ENCODE measurements at regions not wholly inside any gene's neighbourhood (a gene's known extent, or its start where the extent isn't known, plus 50 kb on each side); places are given as distances from the start of the nearest gene placed in this dataset.

DNA sequence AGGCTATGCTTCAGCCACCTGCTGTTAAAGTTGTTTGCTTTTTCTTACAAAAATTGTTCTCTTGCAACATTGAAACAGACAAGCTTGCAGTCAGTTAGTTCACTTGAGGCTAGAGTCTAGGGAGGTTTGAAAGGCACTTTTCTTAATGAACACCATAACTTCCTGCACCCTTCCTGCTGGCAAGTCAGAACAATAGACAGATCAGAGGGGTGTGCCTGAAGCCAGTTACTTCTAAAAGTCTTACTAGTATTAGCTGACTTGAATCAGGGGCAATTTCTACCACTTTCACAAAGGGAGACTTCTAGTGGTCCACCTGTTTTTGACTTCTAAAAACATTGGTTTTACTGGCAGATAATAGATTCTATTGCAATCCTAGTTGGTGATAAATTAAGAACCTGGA lies 367.4 kb upstream of the CDH20 start:
- no peak overlapping the region for H3K27ac Mint-ChIP-seq
- Histone ChIP-seq H4K20me1 (ENCODE audit: insufficient read depth, low read length) (no peaks in the 10 kb centered on the region), H3K36me3 (replicated peaks in 1 of 2; ENCODE audit: control insufficient read depth in 1 of 2, insufficient read depth in 2 of 2, low read length in 2 of 2) (no peaks in the 10 kb centered on the region), H3K4me2 (replicated peaks; ENCODE audit: extremely low read depth, low read length, poor library complexity, severe bottlenecking) (no peak overlapping the region), H3K27ac (ENCODE audit: low read depth in 1 of 2, low read length in 2 of 2) (no peak overlapping the region), H3K79me2 (ENCODE audit: insufficient read depth, low read length) (no peaks in the 10 kb centered on the region), H3K27me3 (ENCODE audit: control insufficient read depth in 2 of 2, insufficient read depth in 2 of 2, low read length in 2 of 2) (no peaks in the 10 kb centered on the region), H3K9me3 (replicated peaks in 1 of 2; ENCODE audit: control insufficient read depth in 1 of 2, insufficient read depth in 1 of 2, low read length in 2 of 2) (peaks cover 0 to 5% of the 10 kb centered on the region in 2 donors), H3K4me1 (ENCODE audit: control insufficient read depth in 1 of 2, insufficient read depth in 2 of 2, low read length in 2 of 2) (no peaks in the 10 kb centered on the region), H3K4me3 (replicated peaks in 1 of 3; ENCODE audit: low read depth in 2 of 3, low read length in 3 of 3) (no peak overlapping the region), H2AFZ (ENCODE audit: insufficient read depth, low read depth, low read length, poor library complexity, severe bottlenecking) (no peak overlapping the region), H3K9ac (ENCODE audit: insufficient read depth, low read length, poor library complexity, severe bottlenecking) (no peak overlapping the region)
- DNase-seq = no peak
- H3K36me3 Mint-ChIP-seq = no peaks in the 10 kb centered on the region
- H3K9me3 Mint-ChIP-seq = peaks cover 0 to 7% (median 3%) of the 10 kb centered on the region in 7 donors
- H3K4me1 Mint-ChIP-seq = no peaks in the 10 kb centered on the region
- no peak overlapping the region for H3K4me3 Mint-ChIP-seq
- TF ChIP-seq, protein P1, sequence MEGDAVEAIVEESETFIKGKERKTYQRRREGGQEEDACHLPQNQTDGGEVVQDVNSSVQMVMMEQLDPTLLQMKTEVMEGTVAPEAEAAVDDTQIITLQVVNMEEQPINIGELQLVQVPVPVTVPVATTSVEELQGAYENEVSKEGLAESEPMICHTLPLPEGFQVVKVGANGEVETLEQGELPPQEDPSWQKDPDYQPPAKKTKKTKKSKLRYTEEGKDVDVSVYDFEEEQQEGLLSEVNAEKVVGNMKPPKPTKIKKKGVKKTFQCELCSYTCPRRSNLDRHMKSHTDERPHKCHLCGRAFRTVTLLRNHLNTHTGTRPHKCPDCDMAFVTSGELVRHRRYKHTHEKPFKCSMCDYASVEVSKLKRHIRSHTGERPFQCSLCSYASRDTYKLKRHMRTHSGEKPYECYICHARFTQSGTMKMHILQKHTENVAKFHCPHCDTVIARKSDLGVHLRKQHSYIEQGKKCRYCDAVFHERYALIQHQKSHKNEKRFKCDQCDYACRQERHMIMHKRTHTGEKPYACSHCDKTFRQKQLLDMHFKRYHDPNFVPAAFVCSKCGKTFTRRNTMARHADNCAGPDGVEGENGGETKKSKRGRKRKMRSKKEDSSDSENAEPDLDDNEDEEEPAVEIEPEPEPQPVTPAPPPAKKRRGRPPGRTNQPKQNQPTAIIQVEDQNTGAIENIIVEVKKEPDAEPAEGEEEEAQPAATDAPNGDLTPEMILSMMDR (IDR thresholded peaks at IDR 0.05) = no peak
- intact Hi-C loops (cut with micrococcal nuclease) = no loop called here
- H3K27me3 Mint-ChIP-seq (ENCODE audit: low read depth in 3 of 3) = no peaks in the 10 kb centered on the region

GRCh38 chr18:60966876-60967275 lies 366.4 kb upstream of the CDH20 start:
- Histone ChIP-seq H3K79me2 (ENCODE audit: insufficient read depth, low read length) (no peaks in the 10 kb centered on the region), H3K4me2 (replicated peaks; ENCODE audit: extremely low read depth, low read length, poor library complexity, severe bottlenecking) (no peak overlapping the region), H3K9ac (ENCODE audit: insufficient read depth, low read length, poor library complexity, severe bottlenecking) (no peak overlapping the region), H3K27me3 (ENCODE audit: control insufficient read depth in 2 of 2, insufficient read depth in 2 of 2, low read length in 2 of 2) (no peaks in the 10 kb centered on the region), H3K36me3 (replicated peaks in 1 of 2; ENCODE audit: control insufficient read depth in 1 of 2, insufficient read depth in 2 of 2, low read length in 2 of 2) (no peaks in the 10 kb centered on the region), H3K4me3 (replicated peaks in 1 of 3; ENCODE audit: low read depth in 2 of 3, low read length in 3 of 3) (no peak overlapping the region), H3K9me3 (replicated peaks in 1 of 2; ENCODE audit: control insufficient read depth in 1 of 2, insufficient read depth in 1 of 2, low read length in 2 of 2) (peaks cover 0 to 5% of the 10 kb centered on the region in 2 donors), H4K20me1 (ENCODE audit: insufficient read depth, low read length) (no peaks in the 10 kb centered on the region), H3K4me1 (ENCODE audit: control insufficient read depth in 1 of 2, insufficient read depth in 2 of 2, low read length in 2 of 2) (no peaks in the 10 kb centered on the region), H2AFZ (ENCODE audit: insufficient read depth, low read depth, low read length, poor library complexity, severe bottlenecking) (no peak overlapping the region), H3K27ac (ENCODE audit: low read depth in 1 of 2, low read length in 2 of 2) (no peak overlapping the region)
- Mint-ChIP-seq H3K4me3 (no peak overlapping the region), H3K27ac (peak overlapping the region in 1 of 7 donors; percentile 12), H3K36me3 (no peaks in the 10 kb centered on the region), H3K4me1 (no peaks in the 10 kb centered on the region), H3K9me3 (peaks cover 0 to 6% (median 2%) of the 10 kb centered on the region in 7 donors), H3K27me3 (ENCODE audit: low read depth in 3 of 3) (no peaks in the 10 kb centered on the region)
- intact Hi-C loops (cut with micrococcal nuclease) = no loop called here
- no CpG with 5 or more reads among the region's 2 CpGs for WGBS (ENCODE audit: insufficient coverage)
- TF ChIP-seq, protein P1 (IDR thresholded peaks at IDR 0.05) = no peak
- no peak for DNase-seq
